IPS-NIHi7 (cell line): ENCODE measurements at regions not wholly inside any gene's neighbourhood (a gene's known extent, or its start where the extent isn't known, plus 50 kb on each side); places are given as distances from the start of the nearest gene placed in this dataset.
"Not testable (repeated sequence)": the region's sequence is repeated elsewhere in the genome, so short reads cannot be mapped to it uniquely, and the experiment has no call there.

Source experiments
- DNase-seq: peaks from one replicate; pipeline ENCODE4 v3.0.0; 2012; ENCODE audit warnings: mixed read lengths; ENCODE audit errors: extremely low spot score

DNA sequence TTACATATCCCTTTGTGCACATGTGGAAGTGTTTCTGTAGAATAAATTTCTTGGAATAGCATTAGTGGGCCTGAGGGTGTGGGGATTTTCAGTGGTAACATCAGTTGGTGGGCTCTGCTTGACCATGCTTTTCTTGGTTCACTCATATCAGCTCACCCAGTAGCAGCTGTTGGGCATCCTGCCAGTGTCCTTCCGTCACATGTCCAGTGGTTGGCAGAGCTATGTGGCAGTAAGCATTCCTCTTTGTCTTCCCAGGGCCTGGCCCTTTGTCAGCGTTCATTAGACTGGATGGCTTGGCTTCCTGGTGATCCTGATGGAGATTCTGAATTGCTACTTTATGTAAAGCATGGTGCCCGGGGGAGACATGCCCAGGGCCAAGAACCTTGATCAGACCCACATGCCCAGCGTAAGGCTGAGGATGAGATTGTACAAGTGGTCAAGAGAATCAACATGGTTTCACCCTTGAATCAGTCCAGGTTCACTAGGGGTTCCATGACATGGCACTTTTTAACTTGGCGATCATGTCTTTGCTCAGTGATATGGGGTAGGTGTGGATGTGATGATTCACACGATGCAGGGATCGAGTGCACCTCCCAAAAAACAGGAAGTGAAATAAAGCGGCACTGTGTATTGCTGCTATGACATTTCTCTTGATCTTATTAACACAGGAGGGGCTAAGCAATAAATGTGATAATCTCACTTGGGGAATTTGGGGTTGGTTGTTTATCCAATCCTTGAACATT lies 72.1 kb upstream of the IGFBP7 start:
- no peak for DNase-seq

DNA sequence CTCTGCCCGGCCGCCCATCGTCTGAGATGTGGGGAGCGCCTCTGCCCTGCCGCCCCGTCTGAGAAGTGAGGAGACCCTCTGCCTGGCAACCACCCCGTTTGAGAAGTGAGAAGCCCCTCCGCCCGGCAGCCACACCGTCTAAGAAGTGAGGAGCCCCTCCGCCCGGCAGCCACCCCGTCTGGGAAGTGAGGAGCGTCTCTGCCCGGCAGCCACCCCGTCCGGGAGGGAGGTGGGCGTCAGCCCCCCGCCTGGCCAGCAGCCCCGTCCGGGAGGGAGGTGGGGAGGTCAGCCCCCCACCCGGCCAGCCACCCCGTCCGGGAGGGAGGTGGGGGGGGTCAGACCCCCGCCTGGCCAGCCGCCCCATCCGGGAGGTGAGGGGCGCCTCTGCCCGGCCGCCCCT lies 63.0 kb upstream of the IGFBP7 start:
- DNase-seq: not testable (repeated sequence)

DNA sequence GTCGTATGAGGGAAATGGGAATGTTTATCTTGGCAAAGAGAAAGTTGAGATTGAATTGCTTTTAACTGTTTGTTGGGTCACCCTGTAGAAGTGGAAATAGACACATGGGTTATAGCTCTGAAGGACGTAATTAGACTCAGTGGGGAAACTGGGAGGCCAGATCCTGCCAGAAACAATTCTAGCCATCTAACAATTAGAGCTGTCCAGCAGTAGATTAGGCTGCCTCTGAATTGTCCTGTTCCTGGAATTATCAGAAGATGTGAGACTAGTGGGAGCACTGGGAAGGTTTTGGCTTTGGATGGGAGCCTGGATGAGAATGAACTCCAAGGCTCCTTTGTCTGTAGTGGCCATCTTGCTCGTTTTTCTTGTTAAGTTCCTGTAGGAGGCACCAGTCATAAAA lies 61.9 kb upstream of the IGFBP7 start:
- DNase-seq: no peak

DNA sequence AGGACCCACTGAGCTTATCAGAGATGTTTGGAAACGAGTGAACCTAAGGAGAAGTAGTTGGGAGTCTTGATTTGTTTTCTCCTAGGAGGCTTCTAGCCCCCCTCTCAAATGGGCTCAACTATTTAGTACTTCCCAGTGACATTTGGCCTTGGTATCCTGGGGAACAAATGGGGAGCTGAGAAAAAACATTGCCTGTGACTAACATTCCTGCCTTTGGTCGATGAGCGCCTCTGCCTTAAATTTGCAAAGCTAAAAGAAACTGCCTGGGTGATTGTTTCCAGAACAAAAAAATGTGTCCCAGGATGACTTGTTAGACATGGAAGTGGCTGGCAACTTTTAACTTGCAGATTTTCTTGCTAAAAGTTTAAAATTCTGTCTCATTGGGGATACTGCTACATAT lies 58.8 kb upstream of the IGFBP7 start:
- peak; percentile 35 for DNase-seq

DNA sequence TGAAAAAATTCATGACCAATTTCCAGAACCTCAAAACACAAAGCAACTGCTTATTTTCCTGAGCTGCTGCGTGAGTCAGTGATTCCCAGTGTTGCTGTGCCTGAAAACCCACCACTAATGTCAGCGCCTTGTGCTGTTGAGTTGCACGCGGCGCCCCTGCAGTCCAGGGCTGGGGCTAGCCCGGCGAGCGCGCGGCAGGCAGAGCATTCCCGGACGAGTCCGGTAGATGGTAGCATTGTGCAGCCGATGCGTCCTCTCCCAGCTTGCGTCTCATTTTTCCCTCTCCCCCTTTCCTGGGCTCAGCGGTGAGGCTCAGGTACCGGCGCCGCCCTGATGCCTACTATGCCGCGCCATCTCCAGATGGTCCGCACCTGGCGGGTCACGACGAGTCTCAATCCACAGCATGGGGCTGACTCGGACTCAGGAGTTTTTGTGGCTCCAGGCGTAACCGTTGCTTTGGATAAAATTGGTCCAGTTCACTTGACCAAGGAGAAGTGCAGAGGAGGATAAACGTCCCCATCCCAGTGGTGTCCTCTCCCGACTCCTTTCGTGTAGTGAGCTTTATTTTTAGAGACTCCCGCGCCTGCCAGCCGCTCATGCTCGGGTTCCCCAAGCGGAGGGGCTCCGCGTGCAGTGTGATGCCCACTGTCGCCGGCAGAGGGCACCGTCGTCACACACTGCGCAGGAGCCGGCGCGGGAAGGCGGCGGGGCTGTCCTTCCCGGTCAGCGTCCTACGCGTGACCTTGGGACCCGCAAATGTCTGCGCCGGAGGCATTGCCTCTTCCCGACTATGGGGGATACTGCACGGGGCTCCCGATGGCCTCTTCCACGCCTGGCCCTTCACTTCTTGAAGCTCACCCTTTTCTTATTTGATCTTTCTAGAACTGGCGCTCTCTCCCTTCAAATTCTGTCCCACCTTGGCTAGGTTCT lies 53.6 kb upstream of the IGFBP7 start:
- peak; percentile 88 for DNase-seq

DNA sequence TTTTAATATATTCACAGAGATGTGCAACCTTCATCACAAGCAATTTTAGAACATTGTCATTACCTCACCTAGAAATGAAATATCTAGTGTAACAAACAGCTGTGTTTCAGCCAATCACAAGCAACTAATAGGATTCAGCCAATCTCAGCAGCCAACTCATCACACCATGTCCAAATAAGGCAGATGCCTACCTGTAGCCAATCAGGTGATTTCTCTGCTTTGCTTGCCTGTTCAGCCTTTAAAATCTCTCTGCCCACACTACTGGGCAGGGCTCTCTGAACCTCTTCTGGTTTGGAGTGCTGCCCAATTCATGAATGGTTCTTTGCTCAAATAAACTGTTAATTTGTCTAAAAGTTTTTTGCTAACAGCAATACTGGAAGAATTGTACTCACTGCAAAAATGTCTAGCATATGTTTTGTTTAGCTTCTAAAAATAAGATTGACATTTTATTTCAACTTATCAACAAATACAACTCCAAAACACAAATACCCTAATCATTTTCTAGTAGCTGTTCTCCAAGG lies 52.4 kb upstream of the IGFBP7 start:
- no peak for DNase-seq
